HCT116 (cell line): ENCODE measurements at regions not wholly inside any gene's neighbourhood (a gene's known extent, or its start where the extent isn't known, plus 50 kb on each side); places are given as distances from the start of the nearest gene placed in this dataset.

Experiments used
- ATAC-seq: fragments of 200-7000 bp; cut with Tn5 transposase; 2 replicates; pipeline ENCODE4 v1.9.1; 2020; ENCODE audit warnings: mild to moderate bottlenecking, moderate library complexity
- BruUV-seq: library from RNA; stranded (reverse); fragments of 400-500 nt; replicated peaks from 2 replicates; lab custom pipeline; 2021; lab: Mats Ljungman, UMichigan
- CTCF ChIA-PET: fragments of 300-600 bp; sonication (Branson Sonifier 250); formaldehyde crosslinking; loops from one replicate; lab custom pipeline; 2021; ENCODE audit warnings: antibody characterized with exemption; lab: Charles Lee
- POLR2A ChIA-PET: fragments of 300-600, 350-600 bp; sonication (Branson Sonifier 250); formaldehyde crosslinking; loops from one replicate; lab custom pipeline; 2021; ENCODE audit warnings: antibody characterized with exemption; lab: Charles Lee
- RAD21 ChIA-PET, 2 experiments: fragments of 300-600 bp; sonication (Branson Sonifier 250); formaldehyde crosslinking; loops; one replicate each; lab custom pipeline; 2023; ENCODE audit warnings: low total read pairs in 2 of 2; ENCODE audit not compliant: uncharacterized antibody in 2 of 2, unreplicated experiment in 2 of 2, low non-redundant PET in 1 of 2; lab: Charles Lee
- DNase-seq: peaks from one replicate; pipeline ENCODE4 v3.0.0-alpha.2; 2010; ENCODE audit warnings: low read depth, low spot score
- H2AFZ ChIP-seq: fragments of 200-600 bp; shearing (Covaris generic), sonication (generic); 2 replicates; pipeline ENCODE4 v1.6.1; 2017; ENCODE audit warnings: low read depth, mixed run types, mixed read lengths, antibody characterized with exemption, low read length; ENCODE audit not compliant: poor library complexity, severe bottlenecking
- H3K27ac ChIP-seq: 2 replicates; pipeline ENCODE4 v1.5.1; 2012; ENCODE audit warnings: low read depth, low read length
- H3K27me3 ChIP-seq: fragments of 200-600 bp; sonication (generic); 2 replicates; pipeline ENCODE4 v1.6.1; 2016; ENCODE audit warnings: mixed run types, low read length, mixed read lengths; ENCODE audit not compliant: insufficient read depth
- H3K36me3 ChIP-seq, 2 experiments: fragments of 200-500 bp in 1 of 2; fragments of 200-600 bp in 1 of 2; sonication (Bioruptor generic) in 1 of 2; sonication (generic) in 1 of 2; 2 replicates each; pipeline versions ENCODE4 v1.5.1 to v1.6.1; 2014 to 2016; ENCODE audit warnings: low read length in 2 of 2, inconsistent platforms in 1 of 2, mixed read lengths in 1 of 2, mixed run types in 1 of 2; ENCODE audit not compliant: insufficient read depth in 2 of 2, control insufficient read depth in 1 of 2
- H3K4me1 ChIP-seq, 2 experiments: fragments of 200-600 bp in 1 of 2; sonication (generic) in 1 of 2; 2 replicates each; pipeline versions ENCODE4 v1.5.1 to v1.6.1; 2012 to 2017; ENCODE audit warnings: low read length in 2 of 2, inconsistent platforms in 1 of 2, mild to moderate bottlenecking in 1 of 2, mixed read lengths in 1 of 2, mixed run types in 1 of 2, moderate library complexity in 1 of 2; ENCODE audit not compliant: insufficient read depth in 2 of 2, control insufficient read depth in 1 of 2
- H3K4me2 ChIP-seq: fragments of 200-600 bp; sonication (generic); 2 replicates; pipeline ENCODE4 v1.6.1; 2017; ENCODE audit warnings: mixed run types, low read length, mixed read lengths
- H3K4me3 ChIP-seq, 2 experiments: fragments of 200-600 bp in 1 of 2; sonication (generic) in 1 of 2; replicated peaks in 1 of 2; 2 replicates each; pipeline ENCODE4 v1.5.1; 2011 to 2016; ENCODE audit warnings: low read length in 2 of 2, control low read depth in 1 of 2, low read depth in 1 of 2, mild to moderate bottlenecking in 1 of 2, mixed read lengths in 1 of 2, mixed run types in 1 of 2
- H3K79me2 ChIP-seq: fragments of 200-600 bp; sonication (generic); 2 replicates; pipeline ENCODE4 v1.6.1; 2017; ENCODE audit warnings: mild to moderate bottlenecking, mixed run types, low read length, moderate library complexity, mixed read lengths; ENCODE audit not compliant: insufficient read depth
- H3K9ac ChIP-seq: fragments of 200-600 bp; sonication (generic); 2 replicates; pipeline ENCODE4 v1.6.1; 2016; ENCODE audit warnings: low read length, mixed read lengths
- H3K9me2 ChIP-seq: fragments of 200-600 bp; sonication (generic), shearing (Covaris generic); 2 replicates; pipeline ENCODE4 v1.6.1; 2017; ENCODE audit warnings: mixed run types, mild to moderate bottlenecking, moderate library complexity; ENCODE audit not compliant: insufficient read depth
- H3K9me3 ChIP-seq, 2 experiments: fragments of 200-500 bp in 1 of 2; fragments of 200-600 bp in 1 of 2; sonication (Bioruptor generic) in 1 of 2; sonication (generic) in 1 of 2; 2 replicates each; pipeline ENCODE4 v1.6.1; 2014 to 2017; ENCODE audit warnings: low read length in 2 of 2, mixed read lengths in 2 of 2, inconsistent platforms in 1 of 2, low read depth in 1 of 2, mild to moderate bottlenecking in 1 of 2, mixed run types in 1 of 2, moderate library complexity in 1 of 2; ENCODE audit not compliant: control insufficient read depth in 1 of 2, insufficient read depth in 1 of 2
- H4K20me1 ChIP-seq: fragments of 200-600 bp; sonication (generic), shearing (Covaris generic); 2 replicates; pipeline ENCODE4 v1.6.1; 2017; ENCODE audit warnings: mixed run types, mild to moderate bottlenecking, moderate library complexity; ENCODE audit not compliant: insufficient read depth
- ATF3 ChIP-seq: IDR thresholded peaks from 2 replicates; pipeline ENCODE4 v1.6.1; 2012
- CBX3 ChIP-seq: IDR thresholded peaks from 2 replicates; pipeline ENCODE4 v1.6.1; 2012; ENCODE audit warnings: low read depth
- EZH2 ChIP-seq: fragments of 200-600 bp; sonication (generic); IDR thresholded peaks from 2 replicates; pipeline ENCODE4 v1.6.1; 2017; ENCODE audit warnings: antibody characterized with exemption, mixed run types
- EZH2phosphoT487 ChIP-seq: fragments of 200-600 bp; IDR thresholded peaks from 2 replicates; pipeline ENCODE4 v1.6.1; 2018; ENCODE audit warnings: antibody characterized with exemption, borderline replicate concordance
- FOSL1 ChIP-seq: IDR thresholded peaks from 2 replicates; pipeline ENCODE4 v1.6.1; 2012; ENCODE audit warnings: low read depth
- MAX ChIP-seq: IDR thresholded peaks from 2 replicates; pipeline ENCODE4 v1.6.1; 2012
- POLR2AphosphoS5 ChIP-seq: IDR thresholded peaks from 2 replicates; pipeline ENCODE4 v1.6.1; 2011; ENCODE audit warnings: mild to moderate bottlenecking, low read depth, low read length, moderate library complexity
- RAD21 ChIP-seq: IDR thresholded peaks from 2 replicates; pipeline ENCODE4 v1.6.1; 2012; ENCODE audit warnings: low read depth, mild to moderate bottlenecking
- REST ChIP-seq: IDR thresholded peaks from 2 replicates; pipeline ENCODE4 v1.6.1; 2012; ENCODE audit warnings: low read depth
- SP1 ChIP-seq: IDR thresholded peaks from 2 replicates; pipeline ENCODE4 v1.6.1; 2012; ENCODE audit warnings: low read depth
- TCF7L2 ChIP-seq: IDR thresholded peaks from 2 replicates; pipeline ENCODE4 v1.7.0; 2011; ENCODE audit warnings: borderline replicate concordance, inconsistent platforms; ENCODE audit not compliant: insufficient read depth, insufficient read length; ENCODE audit errors: extremely low read depth
- YY1 ChIP-seq: IDR thresholded peaks from 2 replicates; pipeline ENCODE4 v1.6.1; 2011; ENCODE audit warnings: low read length, low read depth, moderate library complexity, mild to moderate bottlenecking; ENCODE audit not compliant: insufficient replicate concordance; ENCODE audit errors: extremely low read depth
- ZBTB33 ChIP-seq: IDR thresholded peaks from 2 replicates; pipeline ENCODE4 v1.6.1; 2011; ENCODE audit warnings: mild to moderate bottlenecking, low read length, moderate library complexity; ENCODE audit not compliant: insufficient replicate concordance; ENCODE audit errors: extremely low read depth
- ZNF274 ChIP-seq: fragments of 200-500 bp; sonication (Bioruptor generic); IDR thresholded peaks from 2 replicates; pipeline ENCODE4 v1.6.1; 2014; ENCODE audit warnings: mild to moderate bottlenecking, low read depth, low read length, inconsistent platforms
- intact Hi-C: fragments of 100-400 bp; cut with micrococcal nuclease; formaldehyde crosslinking; loops from 2 replicates; pipeline ENCODE4 v1.10.0; 2022

- no peaks in the 10 kb centered on the region for H3K79me2 ChIP-seq
- no TSS peak for BruUV-seq
- intact Hi-C loops = no loop called here
- H3K9ac ChIP-seq = no peak overlapping the region
- H3K4me2 ChIP-seq = no peak overlapping the region
- no peaks in the 10 kb centered on the region for H3K36me3 ChIP-seq
- ATAC-seq = no peak
- no peaks in the 10 kb centered on the region for H4K20me1 ChIP-seq
- H3K27me3 ChIP-seq = peaks cover 36% of the 10 kb centered on the region
- TF ChIP-seq SP1 (no peak), ZNF274 (no peak), POLR2AphosphoS5 (no peak), EZH2 (no peak), FOSL1 (no peak), ATF3 (no peak), CBX3 (no peak)
- TF ChIP-seq, all 23 proteins: peak for 0
- peaks cover 0 to 6% of the 10 kb centered on the region in 2 experiments; a peak in 1 of 4 replicates for H3K4me1 ChIP-seq
- RAD21 ChIA-PET = no interaction called here
- H2AFZ ChIP-seq = no peak overlapping the region
- H3K9me3 ChIP-seq = no peaks in the 10 kb centered on the region
- POLR2A ChIA-PET = interaction anchor here (0.6 kb wide), 1 partner anchor 177 kb away, joined by 6 read pairs; no protein-coding TSS in a partner anchor
- no peak overlapping the region for H3K4me3 ChIP-seq
- CTCF ChIA-PET = no interaction called here
- no peak for DNase-seq
- H3K9me2 ChIP-seq = no peaks in the 10 kb centered on the region
- no peak overlapping the region for H3K27ac ChIP-seq
Observed at GRCh38 chr12:113535100-113535499, 63.4 kb upstream of the LHX5 start.

- CTCF ChIA-PET = no interaction called here
- POLR2A ChIA-PET = interaction anchor here (0.6 kb wide), 1 partner anchor 177 kb away, joined by 6 read pairs; no protein-coding TSS in a partner anchor
- TF ChIP-seq MAX = no peak
- TF ChIP-seq ATF3 = no peak
- TF ChIP-seq TCF7L2 = no peak
- no peak for TF ChIP-seq RAD21
- TF ChIP-seq EZH2phosphoT487 = no peak
- no peak for TF ChIP-seq ZBTB33
- no peak for TF ChIP-seq REST
- TF ChIP-seq YY1 = no peak
- TF ChIP-seq EZH2 = no peak
Observed at GRCh38 chr12:113534555-113534954, 62.9 kb upstream of the LHX5 start.

More at GRCh38 chr12:113534555-113534954, 62.9 kb upstream of the LHX5 start:
- Histone ChIP-seq H3K4me3 (no peak overlapping the region), H3K36me3 (no peaks in the 10 kb centered on the region), H3K4me1 (peaks cover 0 to 6% of the 10 kb centered on the region in 2 experiments; a peak in 1 of 4 replicates), H3K4me2 (no peak overlapping the region), H3K27ac (no peak overlapping the region), H3K9ac (no peak overlapping the region), H3K79me2 (no peaks in the 10 kb centered on the region), H2AFZ (no peak overlapping the region), H4K20me1 (no peaks in the 10 kb centered on the region), H3K27me3 (peaks cover 31% of the 10 kb centered on the region), H3K9me2 (no peaks in the 10 kb centered on the region), H3K9me3 (no peaks in the 10 kb centered on the region)
- RAD21 ChIA-PET = no interaction called here
- BruUV-seq = no TSS peak
- no peak for ATAC-seq
- intact Hi-C loops = no loop called here
- no peak for DNase-seq
